Hepatic stellate cell (primary cell): ENCODE measurements at regions not wholly inside any gene's neighbourhood (a gene's known extent, or its start where the extent isn't known, plus 50 kb on each side); places are given as distances from the start of the nearest gene placed in this dataset.
"Not testable (repeated sequence)": the region's sequence is repeated elsewhere in the genome, so short reads cannot be mapped to it uniquely, and the experiment has no call there.

ENCODE experiments used
- DNase-seq: peaks from one replicate; pipeline ENCODE4 v3.0.0; 2011; ENCODE audit warnings: low spot score

GRCh38 chr4:17058916-17059741 is 160.7 kb upstream of the LDB2 start:
- DNase-seq, result peak; percentile 12

GRCh38 chr4:17058536-17058915 is 160.1 kb upstream of the LDB2 start:
- DNase-seq, result no peak

DNA sequence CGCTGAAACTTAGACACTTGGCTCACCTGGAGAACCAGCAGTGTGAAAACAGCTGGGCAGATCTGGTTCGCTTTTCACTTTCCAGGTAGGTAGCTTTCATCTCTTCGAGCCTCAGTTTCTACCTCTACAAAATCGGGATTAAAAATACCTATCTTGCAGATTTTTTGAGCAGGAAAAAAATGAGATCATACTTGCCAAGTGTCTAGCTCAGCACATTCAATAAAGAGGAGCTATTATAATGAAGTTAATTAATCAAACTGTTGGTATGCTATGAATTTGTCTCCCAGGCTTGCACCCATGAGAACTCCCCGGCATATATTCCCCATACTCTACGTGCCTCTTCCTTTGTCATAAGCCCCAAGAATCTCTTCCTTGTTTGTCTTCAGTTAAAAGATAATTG is 158.6 kb upstream of the LDB2 start:
- DNase-seq, result no peak

DNA sequence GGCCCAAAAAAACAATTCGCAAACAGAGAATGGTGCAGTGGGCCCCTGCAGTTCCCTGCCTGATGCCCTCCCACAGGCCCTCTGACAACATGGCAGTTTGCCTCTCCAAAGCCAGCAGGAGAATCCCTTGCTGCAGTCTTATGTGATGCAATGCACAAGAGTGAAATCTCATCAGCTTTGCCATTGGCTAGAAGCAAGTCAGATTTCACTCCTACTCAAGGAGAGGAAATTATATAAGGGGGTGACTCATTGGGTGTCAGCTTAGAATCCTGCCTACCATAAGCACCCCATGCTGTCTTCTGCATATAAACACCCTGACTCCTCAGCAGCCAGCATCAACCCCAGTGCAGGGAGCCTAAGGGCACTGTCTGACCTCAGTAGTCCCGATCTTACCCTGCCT is 157.3 kb upstream of the LDB2 start:
- DNase-seq, result peak; percentile 61

GRCh38 chr4:17045866-17046265 is 147.4 kb upstream of the LDB2 start:
- DNase-seq, result no peak

DNA sequence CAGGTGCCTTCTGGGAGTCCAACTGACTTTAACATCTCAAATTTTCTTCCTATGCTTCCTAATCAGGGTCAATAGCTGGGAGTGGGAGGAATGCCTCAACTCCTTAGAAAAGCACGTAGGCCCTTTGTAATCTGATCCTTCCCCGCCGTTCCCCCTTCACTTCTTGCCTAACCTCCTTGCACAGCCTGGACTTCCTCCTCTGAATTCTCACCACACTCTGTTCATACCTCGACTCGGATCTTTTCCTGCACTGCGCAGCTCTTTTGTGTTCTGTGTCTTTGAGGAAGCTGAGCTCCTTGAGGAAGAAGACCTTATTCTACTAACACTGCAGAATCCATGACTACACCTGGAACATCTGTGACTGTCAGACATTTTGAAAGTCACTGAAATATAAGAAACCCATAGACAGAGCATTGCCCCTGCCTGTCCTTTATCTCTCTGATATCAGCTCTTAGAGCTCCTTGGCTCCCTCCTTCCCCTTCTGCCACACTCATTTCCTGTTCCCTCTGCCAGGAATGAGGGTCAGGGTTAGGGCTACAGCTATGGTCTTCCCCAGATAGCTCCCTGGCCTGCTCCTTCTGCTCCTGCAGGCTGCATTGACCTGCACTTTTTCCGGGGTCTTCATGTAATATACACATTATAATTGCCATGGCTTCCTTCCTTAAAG is 140.2 kb upstream of the LDB2 start:
- DNase-seq, result no peak

DNA sequence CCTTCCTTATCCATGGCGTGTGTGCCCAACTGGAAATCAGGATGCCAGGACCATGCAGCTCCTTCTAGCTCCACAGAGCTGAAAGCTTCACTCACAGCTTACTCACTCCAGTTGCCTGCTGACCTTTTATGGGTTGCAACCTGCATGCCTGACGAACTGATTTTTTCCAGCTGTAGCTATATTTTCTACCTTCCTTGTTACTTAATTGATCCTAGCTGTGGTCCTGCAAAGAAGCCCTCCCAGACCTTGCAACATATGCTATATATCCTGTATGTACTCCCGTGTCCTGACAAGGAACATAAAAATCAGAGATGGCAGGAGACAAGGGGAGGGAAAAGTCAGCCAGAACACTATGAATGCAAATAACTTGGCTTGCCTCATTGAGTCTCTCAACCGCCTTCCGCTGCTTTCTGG is 135.3 kb upstream of the LDB2 start:
- no peak for DNase-seq

- DNase-seq, result no peak
Measured at GRCh38 chr4:17033025-17033767, 134.8 kb upstream of the LDB2 start.

DNA sequence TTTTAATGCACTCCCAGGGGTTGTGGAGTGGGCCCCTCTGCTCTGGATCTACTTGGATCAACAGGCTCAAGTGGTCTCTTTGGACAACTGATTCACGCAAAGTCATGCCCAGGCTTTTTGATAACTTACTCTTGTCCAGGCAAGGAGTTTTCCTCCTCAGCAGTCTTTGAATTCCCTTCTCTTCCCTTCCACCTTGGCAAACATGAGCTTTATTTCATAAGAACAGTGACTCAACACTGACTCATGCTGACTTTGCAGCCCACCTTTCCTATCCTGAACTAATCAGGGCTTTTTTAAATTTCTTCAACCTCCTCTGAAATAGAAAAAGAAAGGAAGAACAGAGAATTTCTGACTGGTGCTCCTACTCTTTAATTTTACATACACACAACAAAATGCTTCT is 132.1 kb upstream of the LDB2 start:
- peak; percentile 47 for DNase-seq

DNA sequence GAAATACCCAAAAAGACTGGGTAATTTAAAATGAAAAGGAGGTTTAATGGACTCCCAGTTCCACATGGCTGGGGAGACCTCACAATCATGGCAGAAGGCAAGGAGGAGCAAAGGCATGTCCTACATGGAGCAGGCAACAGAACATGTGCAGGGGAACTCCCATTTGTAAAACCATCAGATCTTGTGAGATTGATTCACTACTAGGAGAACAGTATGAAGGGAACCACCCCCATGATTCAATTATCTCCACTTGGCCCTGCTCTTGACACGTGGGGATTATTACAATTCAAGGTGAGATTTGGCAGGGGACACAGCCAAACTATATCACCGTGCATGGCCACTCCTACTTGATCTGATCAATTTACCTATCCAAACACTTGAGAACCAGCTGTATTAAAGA is 131.5 kb upstream of the LDB2 start:
- DNase-seq, result no peak

- DNase-seq, result no peak
Measured at GRCh38 chr4:17029432-17029831, 131.0 kb upstream of the LDB2 start.

- DNase-seq, result peak; percentile 84
Measured at GRCh38 chr4:17027495-17027894, 129.1 kb upstream of the LDB2 start.

DNA sequence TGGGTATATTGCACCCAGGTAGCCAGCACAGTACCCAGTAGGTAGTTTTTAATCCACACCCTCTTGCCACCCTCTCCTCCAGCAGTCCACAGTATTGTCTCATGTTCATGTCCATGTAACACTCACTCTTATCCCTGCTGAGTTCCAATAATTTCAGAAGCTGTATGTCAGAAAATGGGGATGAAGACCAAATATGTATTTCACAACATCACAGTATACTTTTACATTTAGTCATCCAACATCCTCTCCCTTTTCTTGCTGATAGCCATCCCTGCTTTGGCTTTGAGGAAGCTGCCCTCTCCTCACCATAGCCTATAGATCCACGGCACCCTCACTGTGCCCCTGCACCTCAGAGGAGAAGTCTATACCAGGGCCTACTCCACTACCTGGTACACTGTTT is 126.0 kb upstream of the LDB2 start:
- peak; percentile 12 for DNase-seq

- DNase-seq, result no peak
Measured at GRCh38 chr4:17020901-17021300, 122.5 kb upstream of the LDB2 start.

- DNase-seq, result no peak
Measured at GRCh38 chr4:17020451-17020850, 122.0 kb upstream of the LDB2 start.

DNA sequence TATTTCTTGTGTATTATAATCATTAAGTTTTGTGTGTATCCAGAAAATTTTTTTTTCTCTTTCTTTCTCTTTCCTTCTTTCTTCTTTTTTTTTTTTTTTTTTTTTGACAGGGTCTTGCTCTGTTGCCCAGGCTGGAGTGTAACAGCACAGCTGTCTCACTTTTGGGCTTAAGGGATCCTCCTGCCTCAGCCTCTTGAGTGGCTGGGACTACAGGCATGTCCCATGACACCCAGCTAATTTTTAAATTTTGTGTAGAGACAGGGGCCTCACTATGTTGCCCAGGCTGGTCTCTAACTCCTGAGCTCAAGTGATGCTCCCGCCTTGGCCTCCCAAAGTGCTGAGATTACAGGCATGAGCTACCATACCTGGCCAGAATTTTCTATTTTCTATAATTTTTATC is 120.2 kb upstream of the LDB2 start:
- DNase-seq, result not testable (repeated sequence)

- no peak for DNase-seq
Measured at GRCh38 chr4:17018013-17018412, 119.6 kb upstream of the LDB2 start.

DNA sequence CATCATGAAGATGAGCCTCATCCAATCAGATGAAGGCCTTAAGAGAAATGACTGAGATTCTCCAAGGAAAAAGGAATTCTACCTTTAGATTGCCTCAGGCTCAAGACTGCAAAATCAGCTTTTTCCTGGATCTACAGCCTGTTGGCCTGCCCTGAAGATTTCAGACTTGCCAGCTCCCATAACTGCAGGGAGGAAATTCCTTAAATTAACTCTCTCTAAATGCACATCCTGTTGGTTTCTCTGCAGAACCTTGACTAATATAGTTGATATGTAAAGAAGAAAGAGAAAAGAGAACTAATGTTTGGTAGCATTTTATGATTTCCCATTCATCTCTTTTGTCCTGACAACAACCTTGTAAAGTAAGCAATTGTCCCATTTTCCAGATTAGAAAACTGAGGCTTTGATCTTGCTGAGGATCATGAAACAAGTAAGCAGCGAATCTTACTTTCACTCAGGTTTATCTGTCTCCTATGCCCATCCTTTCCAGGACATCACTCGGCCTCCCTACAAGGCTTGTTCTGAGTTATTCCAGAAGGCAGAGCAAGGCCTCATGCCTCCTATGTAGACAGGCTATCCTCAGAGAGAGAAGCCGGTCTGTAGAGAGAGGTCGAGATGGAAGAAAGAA is 115.0 kb upstream of the LDB2 start:
- peak; percentile 20 for DNase-seq

DNA sequence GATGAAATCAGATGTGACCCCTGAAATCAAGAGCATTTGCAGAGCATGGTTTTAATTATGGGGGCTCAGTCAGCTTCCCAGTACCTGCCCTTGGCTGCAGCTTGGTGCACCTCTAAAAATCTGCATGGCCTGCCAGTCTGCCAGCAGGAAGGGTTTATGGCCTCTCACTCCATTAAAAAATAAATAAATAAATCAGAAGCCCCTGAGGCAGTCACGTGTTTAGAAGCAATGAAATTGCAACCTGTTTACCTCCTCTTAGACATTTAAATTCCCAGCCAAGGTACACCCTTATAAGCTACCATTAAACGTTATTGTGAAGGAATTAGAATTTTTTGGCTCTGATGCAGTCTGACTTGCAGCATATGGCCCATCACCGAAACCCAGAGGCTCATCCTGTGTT is 114.0 kb upstream of the LDB2 start:
- DNase-seq, result no peak

DNA sequence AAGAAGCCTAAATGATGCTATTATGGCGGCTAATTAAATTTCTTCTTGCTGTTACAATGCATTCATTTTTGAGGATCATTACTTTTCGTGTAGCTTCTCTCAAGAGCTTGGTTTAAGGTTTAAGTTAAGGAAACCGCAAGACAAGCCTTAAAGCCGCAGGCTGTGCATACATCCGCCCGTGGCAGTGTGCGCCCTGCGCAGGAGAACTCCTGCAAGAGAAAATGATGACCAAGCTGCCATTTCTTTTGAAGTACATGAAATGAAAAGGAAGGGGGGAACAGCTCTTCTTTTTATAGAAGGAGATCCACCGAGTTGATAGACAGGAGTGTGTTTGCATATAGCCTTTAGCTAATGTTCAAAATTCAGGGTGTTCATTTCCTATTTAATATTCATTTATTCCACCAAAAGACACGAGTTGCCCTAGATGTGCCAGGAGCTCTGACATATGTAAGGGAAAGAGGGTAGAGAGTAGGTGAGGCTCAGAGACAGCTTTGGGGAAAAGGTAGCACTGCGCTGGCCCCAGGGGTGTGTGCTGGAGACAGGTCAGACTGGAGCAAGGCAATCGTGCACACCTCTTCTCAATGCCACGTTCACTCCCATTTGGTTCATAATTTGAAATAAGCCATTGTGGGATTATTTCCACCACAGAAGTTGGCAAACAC is 112.1 kb upstream of the LDB2 start:
- DNase-seq, result no peak

- no peak for DNase-seq
Measured at GRCh38 chr4:17009871-17010367, 111.5 kb upstream of the LDB2 start.

GRCh38 chr4:17008834-17009345 is 110.4 kb upstream of the LDB2 start:
- DNase-seq, result no peak
